ENCODE measurements at regions not wholly inside any gene's neighbourhood (a gene's known extent, or its start where the extent isn't known, plus 50 kb on each side); places are given as distances from the start of the nearest gene placed in this dataset.

DNA sequence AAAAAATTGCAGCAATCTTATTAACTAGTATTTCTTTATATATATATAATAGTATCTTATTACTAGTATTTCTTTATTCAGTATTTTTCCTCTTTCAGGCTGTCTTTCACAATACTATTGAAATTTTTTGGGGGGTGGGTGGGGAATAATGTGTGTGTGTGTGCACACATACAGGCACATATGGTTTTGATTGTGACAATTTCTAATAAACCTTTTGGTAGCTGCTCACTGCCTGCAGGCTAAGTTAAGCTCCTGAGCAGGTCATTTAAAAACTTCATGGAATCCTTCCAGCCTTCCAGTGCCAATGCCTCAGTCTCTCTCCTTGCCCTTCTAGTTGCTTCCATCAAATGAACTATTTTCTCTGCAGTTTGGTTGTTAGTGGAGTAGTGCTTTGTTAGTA, 490.1 kb downstream of the PCNX1 start:
- Histone ChIP-seq H2BK20ac (ENCODE audit: low read depth, low read length, poor library complexity, severe bottlenecking) (no peak overlapping the region), H3K4me1 (ENCODE audit: insufficient read depth, low read length) (no peaks in the 10 kb centered on the region; the same call in 1 of the 2 replicates), H3K56ac (ENCODE audit: insufficient read length, low read depth, low read length) (no peak overlapping the region), H4K91ac (ENCODE audit: insufficient read length, low read depth, low read length) (no peak overlapping the region), H3K27me3 (ENCODE audit: insufficient read depth, low read length) (no peaks in the 10 kb centered on the region), H3K4ac (ENCODE audit: low read depth, low read length) (no peak overlapping the region), H4K5ac (ENCODE audit: insufficient read length, low read depth, low read length) (no peak overlapping the region), H3K27ac (ENCODE audit: insufficient read length, low read depth, low read length) (no peak overlapping the region), H3K14ac (ENCODE audit: insufficient read depth, low read length) (no peak overlapping the region), H2AFZ (ENCODE audit: low read length) (no peak overlapping the region), H2BK12ac (ENCODE audit: insufficient read length, low read depth, low read length) (no peak overlapping the region), H3K23me2 (ENCODE audit: insufficient read length, low read depth, low read length, poor library complexity, severe bottlenecking) (no peaks in the 10 kb centered on the region), H3K23ac (ENCODE audit: insufficient read length, low read depth, low read length) (no peak overlapping the region), H3K79me1 (ENCODE audit: insufficient read depth, low read depth, low read length, poor library complexity, severe bottlenecking) (peaks cover 5% of the 10 kb centered on the region), H3K79me2 (ENCODE audit: insufficient read depth, low read length) (peaks cover 8% of the 10 kb centered on the region; the same call in 1 of the 2 replicates), H3K18ac (ENCODE audit: insufficient read length, low read depth, low read length) (no peak overlapping the region), H3K4me2 (ENCODE audit: insufficient read depth, insufficient read length, low read length) (no peak overlapping the region), H4K20me1 (ENCODE audit: control insufficient read depth, insufficient read depth, insufficient read length) (peaks cover 3% of the 10 kb centered on the region), H2AK5ac (ENCODE audit: insufficient read length, low read length) (no peak overlapping the region), H4K8ac (replicated peaks; ENCODE audit: insufficient read length, low read depth, low read length) (no peak overlapping the region), H3T11ph (ENCODE audit: low read length) (no peak overlapping the region), H3K9ac (ENCODE audit: extremely low read depth, insufficient read length, low read length) (no peak overlapping the region), H2BK15ac (ENCODE audit: low read depth, low read length) (no peak overlapping the region), H3K9me3 (ENCODE audit: control insufficient read depth, low read depth, low read length) (no peaks in the 10 kb centered on the region), H2BK120ac (ENCODE audit: low read depth, low read length, poor library complexity, severe bottlenecking) (no peak overlapping the region), H2BK5ac (ENCODE audit: insufficient read length, low read length) (no peak overlapping the region)
- TF ChIP-seq, protein P1, sequence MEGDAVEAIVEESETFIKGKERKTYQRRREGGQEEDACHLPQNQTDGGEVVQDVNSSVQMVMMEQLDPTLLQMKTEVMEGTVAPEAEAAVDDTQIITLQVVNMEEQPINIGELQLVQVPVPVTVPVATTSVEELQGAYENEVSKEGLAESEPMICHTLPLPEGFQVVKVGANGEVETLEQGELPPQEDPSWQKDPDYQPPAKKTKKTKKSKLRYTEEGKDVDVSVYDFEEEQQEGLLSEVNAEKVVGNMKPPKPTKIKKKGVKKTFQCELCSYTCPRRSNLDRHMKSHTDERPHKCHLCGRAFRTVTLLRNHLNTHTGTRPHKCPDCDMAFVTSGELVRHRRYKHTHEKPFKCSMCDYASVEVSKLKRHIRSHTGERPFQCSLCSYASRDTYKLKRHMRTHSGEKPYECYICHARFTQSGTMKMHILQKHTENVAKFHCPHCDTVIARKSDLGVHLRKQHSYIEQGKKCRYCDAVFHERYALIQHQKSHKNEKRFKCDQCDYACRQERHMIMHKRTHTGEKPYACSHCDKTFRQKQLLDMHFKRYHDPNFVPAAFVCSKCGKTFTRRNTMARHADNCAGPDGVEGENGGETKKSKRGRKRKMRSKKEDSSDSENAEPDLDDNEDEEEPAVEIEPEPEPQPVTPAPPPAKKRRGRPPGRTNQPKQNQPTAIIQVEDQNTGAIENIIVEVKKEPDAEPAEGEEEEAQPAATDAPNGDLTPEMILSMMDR (conservative IDR thresholded peaks at IDR 0.05): no peak
- Mint-ChIP-seq H3K36me3 (ENCODE audit: insufficient read depth in 1 of 3, low read depth in 3 of 3) (no peaks in the 10 kb centered on the region), H3K4me3 (no peak overlapping the region), H3K9me3 (no peaks in the 10 kb centered on the region), H3K27ac (no peak overlapping the region; a peak in 1 of 7 replicates), H3K4me1 (peaks cover 14 to 19% of the 10 kb centered on the region in 2 experiments), H3K27me3 (ENCODE audit: low read depth) (no peaks in the 10 kb centered on the region)
- no peak for DNase-seq
